Smooth muscle cell (in vitro differentiated cells): ENCODE measurements at regions not wholly inside any gene's neighbourhood (a gene's known extent, or its start where the extent isn't known, plus 50 kb on each side); places are given as distances from the start of the nearest gene placed in this dataset.

ENCODE experiments used
- DNase-seq: peaks from one replicate; lab custom pipeline; 2025; ENCODE audit not compliant: unreplicated experiment; lab: John Stamatoyannopoulos, UW
- H2AFZ ChIP-seq: fragments of 200-600 bp; sonication (generic); 2 replicates; pipeline ENCODE4 v1.6.0; 2016; ENCODE audit warnings: antibody characterized with exemption, low read depth, mild to moderate bottlenecking
- H3F3A ChIP-seq: fragments of 200-600 bp; sonication (generic); 2 replicates; pipeline ENCODE4 v1.6.0; 2017; ENCODE audit warnings: antibody characterized with exemption, low read depth
- H3K27ac ChIP-seq: fragments of 200-600 bp; sonication (generic); 2 replicates; pipeline ENCODE4 v1.5.1; 2016; ENCODE audit warnings: low read depth, mild to moderate bottlenecking
- H3K27me3 ChIP-seq: fragments of 200-600 bp; sonication (generic); 2 replicates; pipeline ENCODE4 v1.6.1; 2016; ENCODE audit warnings: low read depth, mild to moderate bottlenecking
- H3K36me3 ChIP-seq: fragments of 200-600 bp; sonication (generic); 2 replicates; pipeline ENCODE4 v1.5.1; 2016; ENCODE audit warnings: low read depth
- H3K4me1 ChIP-seq: fragments of 200-600 bp; sonication (generic); 2 replicates; pipeline ENCODE4 v1.5.1; 2016; ENCODE audit warnings: low read depth
- H3K4me2 ChIP-seq: fragments of 200-600 bp; sonication (generic); 2 replicates; pipeline ENCODE4 v1.6.0; 2016; ENCODE audit warnings: mild to moderate bottlenecking
- H3K4me3 ChIP-seq: fragments of 200-600 bp; sonication (generic); 2 replicates; pipeline ENCODE4 v1.5.1; 2016; ENCODE audit warnings: mild to moderate bottlenecking
- H3K79me2 ChIP-seq: fragments of 200-600 bp; sonication (generic); 2 replicates; pipeline ENCODE4 v1.6.0; 2016; ENCODE audit warnings: low read depth, mild to moderate bottlenecking
- H3K9ac ChIP-seq: fragments of 200-600 bp; sonication (generic); 2 replicates; pipeline ENCODE4 v1.6.0; 2016; ENCODE audit warnings: low read depth
- H3K9me3 ChIP-seq: fragments of 200-600 bp; sonication (generic); replicated peaks from 2 replicates; pipeline ENCODE4 v1.5.1; 2016; ENCODE audit warnings: low read depth
- H4K20me1 ChIP-seq: fragments of 200-600 bp; sonication (generic); 2 replicates; pipeline ENCODE4 v1.6.0; 2016; ENCODE audit warnings: low read depth
- WGBS: methylation state at CpG from one replicate; pipeline ENCODE4 v1.1.7; 2016; ENCODE audit warnings: low lambda C conversion rate; 5-methylcytosine and 5-hydroxymethylcytosine counted together
- TF ChIP-seq, protein P1 (sequence below): fragments of 200-600 bp; sonication (generic); IDR thresholded peaks from 2 replicates; pipeline ENCODE4 v1.5.1; 2017; ENCODE audit warnings: borderline replicate concordance, mild to moderate bottlenecking, antibody characterized with exemption; ENCODE audit not compliant: insufficient read depth, poor library complexity, severe bottlenecking

DNA sequence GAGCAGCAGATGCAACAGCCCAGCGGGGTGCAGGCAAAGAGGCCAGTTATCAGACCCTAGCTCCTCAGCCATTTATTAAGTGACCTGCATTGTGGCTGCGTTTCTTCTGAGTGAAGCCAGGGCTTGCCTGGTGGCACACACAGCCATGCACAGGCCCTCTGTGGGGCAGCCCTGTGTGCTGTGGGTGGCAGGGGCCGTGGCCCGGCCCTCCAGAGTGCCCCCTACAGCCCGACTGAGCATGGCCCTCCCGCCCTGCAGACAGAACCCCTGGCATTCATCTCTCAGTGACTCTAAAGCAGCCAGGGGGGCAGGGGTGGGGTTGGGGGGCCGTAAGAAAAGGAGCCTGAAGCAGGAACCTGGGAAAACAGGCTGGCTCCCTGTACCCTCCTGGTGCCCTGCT, 226.0 kb upstream of the PWP1 start:
- Histone ChIP-seq H3K9me3 (no peaks in the 10 kb centered on the region), H3F3A (peaks cover 3% of the 10 kb centered on the region), H3K36me3 (no peaks in the 10 kb centered on the region), H3K4me1 (peaks cover 3% of the 10 kb centered on the region), H3K4me3 (no peak overlapping the region), H3K79me2 (no peaks in the 10 kb centered on the region), H3K9ac (no peak overlapping the region), H3K27me3 (no peaks in the 10 kb centered on the region), H4K20me1 (no peaks in the 10 kb centered on the region), H3K4me2 (no peak overlapping the region), H2AFZ (no peak overlapping the region), H3K27ac (no peak overlapping the region)
- WGBS = 81% methylated on average over 5 of the region's 7 CpGs
- TF ChIP-seq, protein P1, sequence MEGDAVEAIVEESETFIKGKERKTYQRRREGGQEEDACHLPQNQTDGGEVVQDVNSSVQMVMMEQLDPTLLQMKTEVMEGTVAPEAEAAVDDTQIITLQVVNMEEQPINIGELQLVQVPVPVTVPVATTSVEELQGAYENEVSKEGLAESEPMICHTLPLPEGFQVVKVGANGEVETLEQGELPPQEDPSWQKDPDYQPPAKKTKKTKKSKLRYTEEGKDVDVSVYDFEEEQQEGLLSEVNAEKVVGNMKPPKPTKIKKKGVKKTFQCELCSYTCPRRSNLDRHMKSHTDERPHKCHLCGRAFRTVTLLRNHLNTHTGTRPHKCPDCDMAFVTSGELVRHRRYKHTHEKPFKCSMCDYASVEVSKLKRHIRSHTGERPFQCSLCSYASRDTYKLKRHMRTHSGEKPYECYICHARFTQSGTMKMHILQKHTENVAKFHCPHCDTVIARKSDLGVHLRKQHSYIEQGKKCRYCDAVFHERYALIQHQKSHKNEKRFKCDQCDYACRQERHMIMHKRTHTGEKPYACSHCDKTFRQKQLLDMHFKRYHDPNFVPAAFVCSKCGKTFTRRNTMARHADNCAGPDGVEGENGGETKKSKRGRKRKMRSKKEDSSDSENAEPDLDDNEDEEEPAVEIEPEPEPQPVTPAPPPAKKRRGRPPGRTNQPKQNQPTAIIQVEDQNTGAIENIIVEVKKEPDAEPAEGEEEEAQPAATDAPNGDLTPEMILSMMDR = no peak
- no peak for DNase-seq

DNA sequence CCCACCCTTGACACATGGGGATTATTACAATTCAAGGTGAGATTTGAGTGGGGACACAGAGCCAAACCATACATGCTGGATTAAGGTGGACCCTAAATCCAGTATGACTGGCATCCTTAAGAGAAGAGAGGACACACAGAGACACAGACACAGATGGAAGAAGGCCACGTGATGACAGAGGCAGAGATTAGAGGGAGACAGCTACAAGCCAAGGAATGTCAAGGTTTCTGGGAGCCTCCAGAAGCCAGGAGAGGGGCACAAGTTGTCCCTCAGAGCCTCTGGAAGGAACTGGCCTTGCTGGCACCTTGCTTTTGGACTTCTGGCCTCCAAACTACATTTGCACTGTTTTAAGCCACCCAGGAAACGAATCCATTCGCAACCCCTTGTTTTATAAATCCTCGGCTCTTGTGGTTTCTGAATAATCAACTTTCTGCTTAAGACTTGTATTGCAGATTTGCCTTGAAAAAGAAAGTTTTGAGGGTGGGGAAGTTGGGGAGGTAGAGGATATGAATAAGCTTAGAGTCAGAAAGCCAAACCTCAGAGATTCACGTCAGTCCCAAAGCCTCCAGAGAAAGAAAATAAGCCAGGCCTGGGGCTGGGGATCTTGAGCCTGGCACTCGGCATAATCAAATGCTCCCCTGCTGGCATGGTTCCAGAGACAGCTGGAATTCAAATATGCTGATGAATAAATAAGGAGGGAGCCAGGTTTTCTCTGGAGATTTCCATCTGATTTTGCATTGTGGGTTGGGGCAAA, 224.2 kb upstream of the PWP1 start:
- Histone ChIP-seq H3K4me3 (no peak overlapping the region), H3K27ac (peak overlapping the region; percentile 10), H3K4me2 (peak overlapping the region; percentile 7), H3K9me3 (no peaks in the 10 kb centered on the region), H3K4me1 (peaks cover 3% of the 10 kb centered on the region), H2AFZ (no peak overlapping the region), H3F3A (peaks cover 3% of the 10 kb centered on the region), H3K9ac (no peak overlapping the region), H3K36me3 (no peaks in the 10 kb centered on the region), H3K27me3 (no peaks in the 10 kb centered on the region), H4K20me1 (no peaks in the 10 kb centered on the region), H3K79me2 (no peaks in the 10 kb centered on the region)
- TF ChIP-seq, protein P1 = no peak
- DNase-seq = no peak
- WGBS = 51% methylated on average over 6 of the region's 6 CpGs

DNA sequence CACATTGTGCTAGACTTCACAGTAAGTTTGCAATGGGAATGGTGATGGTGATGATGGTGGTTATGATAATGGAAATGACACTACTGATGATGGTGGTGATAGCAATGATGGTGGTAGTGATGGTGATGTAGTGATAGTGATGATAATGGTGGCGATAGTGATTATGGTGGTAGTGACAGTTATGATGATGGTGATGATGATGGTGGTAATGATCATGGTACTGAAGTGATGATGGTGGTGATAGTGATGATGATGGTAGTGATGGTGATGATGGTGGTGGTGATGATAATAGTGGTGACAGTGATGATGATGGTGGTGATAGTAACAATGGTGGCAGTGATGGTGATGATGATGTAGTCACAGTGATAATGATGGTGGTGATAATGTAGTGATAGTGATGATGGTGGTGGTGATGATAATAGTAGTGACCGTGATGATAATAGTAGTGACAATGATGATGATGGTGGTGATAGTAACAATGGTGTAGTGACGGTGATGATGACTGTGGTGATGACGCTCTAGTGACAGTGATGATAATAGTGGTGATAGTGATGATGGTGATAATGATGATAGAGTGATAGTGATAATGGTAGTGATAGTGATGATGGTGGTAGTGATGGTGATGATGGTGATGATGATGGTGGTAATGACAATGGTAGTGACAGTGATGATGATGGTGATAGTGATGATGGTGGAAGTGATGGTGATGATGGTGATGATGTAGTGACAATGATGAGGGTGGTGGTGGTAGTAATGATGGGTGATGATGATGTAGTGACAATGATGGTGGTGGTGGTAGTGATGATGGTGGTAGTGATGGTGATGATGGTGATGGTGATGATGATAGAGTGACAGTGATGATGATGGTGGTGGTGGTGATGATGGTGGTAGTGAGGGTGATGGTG, 222.9 kb upstream of the PWP1 start:
- WGBS = 99% methylated on average over 4 of the region's 4 CpGs
- Histone ChIP-seq H3K9me3 (no peaks in the 10 kb centered on the region), H3K4me1 (peaks cover 9% of the 10 kb centered on the region), H4K20me1 (no peaks in the 10 kb centered on the region), H3K36me3 (no peaks in the 10 kb centered on the region), H3F3A (peaks cover 3% of the 10 kb centered on the region), H2AFZ (no peak overlapping the region), H3K27me3 (no peaks in the 10 kb centered on the region), H3K4me2 (no peak overlapping the region), H3K27ac (no peak overlapping the region), H3K79me2 (no peaks in the 10 kb centered on the region), H3K4me3 (no peak overlapping the region), H3K9ac (no peak overlapping the region)
- TF ChIP-seq, protein P1 = no peak
- DNase-seq = no peak
